GM12872 (cell line): ENCODE measurements at regions not wholly inside any gene's neighbourhood (a gene's known extent, or its start where the extent isn't known, plus 50 kb on each side); places are given as distances from the start of the nearest gene placed in this dataset.

ENCODE experiments used
- TF ChIP-seq, protein P1 (sequence below): IDR thresholded peaks from 3 replicates; pipeline ENCODE4 v1.5.1; 2011; ENCODE audit warnings: low read depth, mild to moderate bottlenecking, low read length, moderate library complexity; ENCODE audit not compliant: insufficient read depth

DNA sequence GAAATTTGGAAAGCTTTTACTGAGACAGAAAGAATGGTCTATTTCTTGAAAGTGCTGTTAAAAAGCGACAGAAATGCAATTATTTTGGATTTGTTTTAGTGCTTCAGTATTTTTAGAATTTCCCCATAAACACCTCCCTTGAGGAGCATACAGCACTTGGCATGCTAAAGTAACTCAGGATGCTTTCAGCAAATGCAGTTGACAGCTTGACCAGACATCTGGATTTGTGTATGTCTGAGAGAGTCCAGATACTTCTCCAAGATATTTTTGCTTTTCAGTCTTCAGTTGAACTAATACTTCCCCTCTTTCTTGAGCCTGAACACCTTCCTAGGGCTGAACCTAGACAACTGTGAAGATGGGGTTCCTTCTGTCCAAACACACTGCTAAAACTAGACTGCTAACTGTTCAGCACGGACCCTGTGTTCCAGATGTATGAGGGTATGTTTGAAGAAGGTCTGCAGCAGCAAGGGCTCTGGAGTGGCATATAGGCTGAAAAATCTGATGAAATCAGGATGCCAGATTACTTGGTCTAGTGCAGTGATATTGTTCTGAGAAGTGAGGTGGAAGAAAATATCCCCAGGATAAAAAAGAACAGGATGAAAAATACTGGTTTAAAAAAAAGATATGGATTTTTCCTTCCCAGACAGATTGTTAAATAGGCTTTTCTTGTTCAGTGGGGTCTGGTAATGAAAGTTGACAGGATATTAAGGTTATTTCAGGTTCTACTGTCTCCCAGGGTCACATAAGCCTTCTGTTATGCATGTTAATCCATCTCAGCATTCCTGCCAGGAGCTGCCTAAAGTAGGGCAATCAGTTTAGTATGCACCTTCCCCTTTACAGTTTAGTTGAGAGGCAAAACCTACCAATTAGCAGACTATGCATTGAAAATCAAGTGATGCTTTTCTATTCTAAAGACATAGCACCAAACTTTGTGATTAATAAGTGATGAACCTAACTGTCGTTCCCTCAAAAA is 516.9 kb upstream of the TBL1XR1 start:
- TF ChIP-seq, protein P1, sequence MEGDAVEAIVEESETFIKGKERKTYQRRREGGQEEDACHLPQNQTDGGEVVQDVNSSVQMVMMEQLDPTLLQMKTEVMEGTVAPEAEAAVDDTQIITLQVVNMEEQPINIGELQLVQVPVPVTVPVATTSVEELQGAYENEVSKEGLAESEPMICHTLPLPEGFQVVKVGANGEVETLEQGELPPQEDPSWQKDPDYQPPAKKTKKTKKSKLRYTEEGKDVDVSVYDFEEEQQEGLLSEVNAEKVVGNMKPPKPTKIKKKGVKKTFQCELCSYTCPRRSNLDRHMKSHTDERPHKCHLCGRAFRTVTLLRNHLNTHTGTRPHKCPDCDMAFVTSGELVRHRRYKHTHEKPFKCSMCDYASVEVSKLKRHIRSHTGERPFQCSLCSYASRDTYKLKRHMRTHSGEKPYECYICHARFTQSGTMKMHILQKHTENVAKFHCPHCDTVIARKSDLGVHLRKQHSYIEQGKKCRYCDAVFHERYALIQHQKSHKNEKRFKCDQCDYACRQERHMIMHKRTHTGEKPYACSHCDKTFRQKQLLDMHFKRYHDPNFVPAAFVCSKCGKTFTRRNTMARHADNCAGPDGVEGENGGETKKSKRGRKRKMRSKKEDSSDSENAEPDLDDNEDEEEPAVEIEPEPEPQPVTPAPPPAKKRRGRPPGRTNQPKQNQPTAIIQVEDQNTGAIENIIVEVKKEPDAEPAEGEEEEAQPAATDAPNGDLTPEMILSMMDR: no peak

GRCh38 chr3:177714945-177715344 is 517.7 kb upstream of the TBL1XR1 start:
- TF ChIP-seq, protein P1: no peak

DNA sequence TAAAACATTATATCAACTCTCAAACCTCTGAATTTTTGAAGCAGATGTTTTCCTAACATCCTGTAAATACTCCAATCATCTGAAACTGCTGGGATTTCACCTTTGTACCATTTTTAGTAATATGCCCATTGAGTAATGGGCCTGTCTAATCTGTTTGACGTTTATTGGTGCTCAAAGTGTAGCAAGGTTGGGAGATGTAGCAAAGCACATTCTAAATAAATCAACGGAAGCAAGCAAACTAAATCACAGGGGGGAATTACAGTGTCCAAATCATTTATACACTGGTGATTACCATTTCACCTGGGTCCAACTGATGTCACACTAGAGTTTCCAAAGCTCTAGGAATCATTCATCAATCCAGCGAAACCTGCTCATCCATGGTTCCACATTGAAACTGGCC is 518.7 kb upstream of the TBL1XR1 start:
- TF ChIP-seq, protein P1: no peak

GRCh38 chr3:177721864-177722785 is 524.8 kb upstream of the TBL1XR1 start:
- TF ChIP-seq, protein P1: no peak

- TF ChIP-seq, protein P1: no peak
Measured at GRCh38 chr3:177724020-177724638, 526.8 kb upstream of the TBL1XR1 start.

GRCh38 chr3:177725165-177725564 is 527.9 kb upstream of the TBL1XR1 start:
- TF ChIP-seq, protein P1: no peak
